GM18951 (cell line): ENCODE measurements at regions not wholly inside any gene's neighbourhood (a gene's known extent, or its start where the extent isn't known, plus 50 kb on each side); places are given as distances from the start of the nearest gene placed in this dataset.

Experiments used
- POLR2A ChIP-seq: IDR thresholded peaks from 4 replicates; pipeline ENCODE4 v1.6.1; 2011; ENCODE audit warnings: mild to moderate bottlenecking; ENCODE audit not compliant: insufficient read length, insufficient read depth; ENCODE audit errors: extremely low read depth
- in situ Hi-C: fragments of 300-500 bp; cut with MboI; formaldehyde crosslinking; loops from one replicate; pipeline ENCODE4 v1.12.0; 2022; ENCODE audit warnings: low sequenced_read_pairs, mixed read lengths, inconsistent platforms; ENCODE audit not compliant: unreplicated experiment

DNA sequence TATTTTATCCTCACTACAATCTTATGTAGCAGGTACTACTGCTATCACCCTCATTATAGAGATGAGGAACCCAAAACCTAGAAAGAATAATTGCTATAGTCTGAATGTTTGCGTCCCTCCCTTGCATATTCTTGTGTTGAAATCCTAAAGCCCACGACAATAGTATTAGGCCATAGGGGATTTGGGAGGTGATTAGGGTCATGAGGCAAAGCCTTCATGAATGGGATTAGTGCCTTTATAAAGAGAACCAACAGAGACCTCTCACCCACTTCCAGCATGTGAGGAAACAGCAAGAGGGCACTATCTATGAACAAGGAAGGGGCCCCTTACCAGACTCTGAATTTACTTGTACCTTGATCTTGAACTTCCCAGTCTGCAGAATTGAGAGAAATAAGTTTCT lies 500.3 kb upstream of the FAM98A start:
- in situ Hi-C loops, result loop anchor here (25.0 kb wide), 1 partner anchor 1313 kb away; no protein-coding TSS in a partner anchor
- TF ChIP-seq POLR2A, result no peak

DNA sequence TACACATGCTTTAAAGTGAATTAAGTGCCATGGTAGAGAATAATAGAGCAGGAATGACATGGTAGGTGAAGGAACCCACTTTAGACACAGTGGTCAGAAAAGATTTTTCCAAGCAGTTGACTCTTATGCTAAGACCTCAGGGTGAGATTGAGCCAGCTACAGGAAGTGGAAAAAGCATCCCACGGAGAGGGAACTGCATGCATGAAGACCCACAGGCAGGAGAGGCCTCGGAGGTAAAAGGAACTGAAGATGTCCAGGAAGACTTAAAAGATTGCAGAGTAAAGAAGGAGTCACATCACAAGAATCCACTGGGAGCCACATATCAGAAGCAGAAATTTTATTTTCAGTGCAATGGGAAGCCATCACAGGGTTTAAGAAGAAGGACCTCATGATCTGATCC lies 499.2 kb upstream of the FAM98A start:
- no peak for TF ChIP-seq POLR2A
- in situ Hi-C loops, result loop anchor here (25.0 kb wide), 1 partner anchor 1314 kb away; no protein-coding TSS in a partner anchor

DNA sequence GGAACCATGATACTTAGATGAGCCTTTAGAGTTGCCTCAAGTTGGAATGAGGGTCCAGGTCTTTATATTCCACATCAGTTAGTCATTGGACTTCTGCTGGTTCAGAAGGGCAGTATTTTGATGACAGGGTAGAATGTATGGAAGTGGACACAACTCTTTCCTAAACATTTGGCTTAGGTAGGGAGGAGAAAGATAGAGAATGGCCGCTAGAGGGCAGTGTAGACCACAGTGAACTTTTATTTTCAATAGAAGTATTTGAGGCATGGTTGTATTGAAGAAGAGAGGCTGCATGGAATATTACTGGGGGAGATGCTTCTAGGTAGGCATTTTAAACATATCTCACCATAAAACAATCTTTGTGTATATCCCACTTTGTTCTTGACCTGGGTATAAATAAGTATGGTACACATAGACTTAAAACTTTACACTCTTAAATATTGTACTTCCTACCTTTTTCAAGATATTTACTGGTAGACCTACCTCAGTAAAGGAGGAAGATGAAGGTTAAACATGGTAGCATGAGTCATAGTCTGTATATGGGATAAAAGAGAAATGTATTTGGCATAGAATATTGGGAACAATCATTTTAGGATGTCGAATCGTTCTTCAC lies 497.6 kb upstream of the FAM98A start:
- TF ChIP-seq POLR2A, result no peak

DNA sequence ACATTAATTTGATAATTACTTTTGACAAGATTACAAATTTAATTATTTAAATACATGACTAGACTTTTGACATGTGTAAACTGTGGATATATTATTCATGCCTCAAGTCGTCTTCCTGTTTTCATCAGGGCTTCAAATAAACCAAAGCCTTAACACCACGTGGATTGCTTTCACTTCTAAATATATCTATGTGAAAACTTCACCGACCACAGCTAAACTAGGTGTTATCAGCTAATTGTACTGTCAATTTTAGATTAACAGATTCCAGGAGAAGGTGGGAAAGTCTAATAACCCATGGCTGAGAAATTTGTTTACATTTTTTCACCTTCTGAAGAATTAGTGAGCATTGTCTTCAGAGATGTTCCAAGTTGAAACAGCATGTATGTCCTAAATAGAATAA lies 494.7 kb upstream of the FAM98A start:
- in situ Hi-C loops, result loop anchor here (25.0 kb wide), 1 partner anchor 1319 kb away; no protein-coding TSS in a partner anchor
- TF ChIP-seq POLR2A, result no peak

More for the DNA sequence above, 497.6 kb upstream of the FAM98A start:
- in situ Hi-C loops, result loop anchor here (25.0 kb wide), 1 partner anchor 1316 kb away; no protein-coding TSS in a partner anchor

DNA sequence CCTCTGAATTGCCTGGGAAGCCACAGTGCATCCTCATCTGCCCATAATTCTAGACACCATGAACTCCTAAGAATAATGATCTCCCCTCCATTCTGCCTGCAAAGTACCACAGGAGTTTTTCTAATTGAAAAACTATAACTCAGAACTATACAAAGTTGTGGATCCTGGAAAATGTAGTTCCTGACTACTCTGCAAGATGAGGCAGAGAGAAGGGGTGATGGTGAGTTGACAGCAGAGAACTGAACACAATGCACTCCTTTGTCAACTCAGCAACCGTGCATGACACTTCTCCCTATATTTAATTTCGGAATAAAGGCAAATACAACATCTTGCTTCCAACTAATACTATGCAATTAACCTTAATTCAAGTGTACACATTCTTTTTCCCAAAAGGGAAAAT lies 471.1 kb upstream of the FAM98A start:
- in situ Hi-C loops, result no loop called here

DNA sequence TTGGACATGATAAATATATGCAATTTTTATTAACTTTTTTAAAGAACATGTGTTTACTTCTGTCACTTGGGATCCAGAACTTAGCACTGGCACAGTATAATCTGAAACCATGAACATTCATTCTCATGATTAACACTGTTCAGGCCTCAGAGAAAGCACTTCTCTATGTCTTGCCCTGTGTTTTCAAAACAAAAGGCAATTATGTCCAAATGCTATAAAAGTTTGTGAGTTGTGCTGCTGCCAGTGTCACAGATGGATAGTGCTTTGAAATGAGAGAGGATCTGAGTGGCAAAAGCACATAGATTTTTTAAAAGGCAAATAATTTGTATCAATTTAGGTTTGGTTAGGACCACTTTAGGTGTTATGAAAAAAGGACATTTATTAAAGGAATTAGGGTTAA lies 470.5 kb upstream of the FAM98A start:
- TF ChIP-seq POLR2A, result no peak
- in situ Hi-C loops, result no loop called here

More for the DNA sequence above, 471.1 kb upstream of the FAM98A start:
- TF ChIP-seq POLR2A, result no peak

DNA sequence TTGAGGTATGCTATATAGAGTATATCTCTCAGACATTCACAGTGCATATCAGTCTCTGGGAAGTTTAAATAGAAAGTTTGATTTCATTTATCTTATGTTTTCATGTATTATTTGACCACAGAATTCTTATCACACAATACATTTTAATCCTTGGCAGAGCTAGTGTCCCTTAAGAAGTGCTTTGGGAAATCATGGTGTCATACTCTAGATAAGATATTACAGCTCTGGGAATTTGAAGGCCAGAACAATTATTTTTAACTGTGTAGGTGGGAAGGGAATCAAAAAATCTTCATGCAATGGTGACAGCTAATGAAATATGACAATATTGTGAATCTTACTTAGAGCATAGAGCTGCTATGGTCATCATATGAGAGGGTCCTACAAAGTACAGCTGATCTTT lies 451.3 kb upstream of the FAM98A start:
- in situ Hi-C loops, result no loop called here
- no peak for TF ChIP-seq POLR2A

DNA sequence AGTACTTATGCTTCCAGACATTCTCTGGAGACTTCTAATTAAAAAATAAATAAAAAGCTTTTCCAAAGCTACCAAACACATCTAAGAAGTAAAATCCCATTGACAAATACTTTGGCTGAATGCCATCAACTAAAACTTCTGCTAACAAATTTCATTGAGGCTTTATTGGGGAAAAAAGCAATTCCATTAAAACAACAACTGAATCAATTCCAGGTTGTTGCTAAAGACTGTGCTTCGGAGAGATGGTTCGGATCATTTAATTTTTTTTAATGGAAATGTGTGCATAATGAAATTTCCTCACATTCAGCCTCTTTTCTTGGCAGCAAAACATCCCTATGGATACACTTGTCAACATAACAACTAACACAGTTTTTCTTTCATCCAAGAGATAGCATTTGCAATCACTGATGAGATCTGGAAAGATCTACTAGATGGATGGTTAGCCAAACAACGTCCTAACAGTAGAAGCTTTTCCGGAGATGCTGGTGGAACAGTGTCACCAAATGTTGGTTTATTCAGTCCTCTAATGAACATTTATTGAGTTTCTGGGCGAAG lies 446.1 kb upstream of the FAM98A start:
- in situ Hi-C loops, result no loop called here
- no peak for TF ChIP-seq POLR2A

DNA sequence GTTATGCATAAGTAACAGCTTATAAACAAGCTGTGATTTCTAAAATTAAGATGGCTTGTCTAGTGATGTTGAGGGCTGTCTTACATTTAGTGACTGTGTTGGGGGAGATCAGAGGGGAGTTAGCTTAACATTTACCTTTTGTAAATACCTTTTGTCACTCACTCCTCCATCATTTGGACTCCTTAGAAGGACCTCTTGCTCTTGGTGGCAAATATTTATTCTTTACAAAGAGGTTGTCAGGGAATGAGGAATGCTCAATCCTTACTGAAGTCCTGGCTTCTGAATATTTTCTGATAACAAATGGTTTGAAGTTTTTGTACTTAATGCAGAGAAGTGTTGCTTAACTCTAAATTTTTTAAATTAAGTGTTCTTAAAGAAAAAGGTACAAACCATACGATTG lies 438.8 kb upstream of the FAM98A start:
- in situ Hi-C loops, result no loop called here
- TF ChIP-seq POLR2A, result no peak

DNA sequence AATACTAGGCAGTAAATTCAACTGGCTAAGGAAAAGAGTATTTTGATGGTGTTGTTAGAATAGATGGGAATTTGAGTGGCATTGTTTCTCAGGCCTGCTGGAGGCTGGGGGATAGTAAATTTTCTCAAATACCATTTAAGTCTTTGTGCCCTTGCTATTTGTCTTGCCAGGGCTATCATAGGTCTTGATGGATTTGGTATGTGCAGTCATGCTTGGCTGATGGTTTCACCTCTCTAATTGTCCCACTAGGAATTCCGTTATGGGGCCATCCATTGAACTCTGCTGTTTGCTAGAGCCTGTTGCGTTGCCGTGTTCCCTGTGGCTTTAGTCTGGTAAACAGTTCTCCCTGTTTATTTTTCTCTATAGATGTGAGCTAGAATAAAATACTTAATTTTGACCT lies 438.1 kb upstream of the FAM98A start:
- no peak for TF ChIP-seq POLR2A
- in situ Hi-C loops, result no loop called here

DNA sequence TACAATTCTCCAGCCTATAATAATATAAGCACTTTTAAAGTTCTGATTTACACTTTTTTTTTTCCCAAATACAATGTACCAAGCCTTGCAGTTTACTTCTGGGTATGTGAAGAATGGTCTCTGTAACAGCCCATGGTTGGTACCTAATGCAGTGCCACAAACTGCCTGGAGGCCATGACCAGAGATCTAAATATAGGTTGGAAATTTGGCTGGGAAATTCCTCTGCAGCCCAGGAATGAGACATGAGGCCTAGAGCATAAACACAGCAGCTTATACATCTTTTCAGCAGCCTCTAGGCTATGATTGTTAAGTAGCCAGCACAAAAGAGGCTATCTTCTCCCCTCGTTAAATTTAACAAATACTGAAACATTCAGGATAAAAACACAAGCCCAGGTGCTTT lies 432.0 kb upstream of the FAM98A start:
- in situ Hi-C loops, result no loop called here
- no peak for TF ChIP-seq POLR2A

DNA sequence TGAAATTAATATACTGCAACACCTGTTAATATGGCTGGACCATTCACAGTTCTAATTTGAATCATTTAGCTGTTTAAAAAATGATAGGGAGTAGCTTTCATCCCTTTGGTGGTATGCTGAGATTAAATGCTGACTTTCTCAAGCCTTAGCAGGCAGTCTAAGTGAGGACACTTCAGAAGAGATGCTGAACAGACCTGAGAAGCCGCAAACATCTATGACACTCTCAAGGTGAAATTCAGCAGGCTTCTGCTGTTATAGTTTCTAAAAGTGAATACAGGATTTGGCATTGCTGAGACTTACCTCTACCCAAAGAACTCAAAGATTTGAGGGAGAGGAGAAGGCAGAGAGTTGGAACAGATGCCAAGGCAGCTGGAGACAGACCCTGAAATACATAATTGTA lies 431.2 kb upstream of the FAM98A start:
- no peak for TF ChIP-seq POLR2A
- in situ Hi-C loops, result no loop called here

DNA sequence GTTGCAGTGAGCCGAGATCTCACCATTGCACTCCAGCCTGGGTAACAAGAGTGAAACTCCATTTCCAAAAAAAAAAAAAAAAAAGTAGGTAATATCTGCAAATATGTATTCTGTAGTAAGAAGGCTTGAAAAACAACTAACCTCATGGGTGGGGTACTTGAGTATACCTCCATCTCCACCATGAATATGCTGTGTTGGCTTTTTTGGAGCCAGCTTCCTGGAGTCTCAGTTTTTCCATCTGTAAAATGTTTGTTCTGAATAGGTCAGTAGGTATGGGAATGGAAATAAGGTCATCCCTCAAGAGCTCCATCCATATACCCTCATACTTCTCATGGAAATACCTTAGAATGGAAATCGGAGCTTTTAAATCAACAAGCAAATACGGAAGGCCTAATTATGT lies 430.0 kb upstream of the FAM98A start:
- TF ChIP-seq POLR2A, result no peak
- in situ Hi-C loops, result no loop called here

DNA sequence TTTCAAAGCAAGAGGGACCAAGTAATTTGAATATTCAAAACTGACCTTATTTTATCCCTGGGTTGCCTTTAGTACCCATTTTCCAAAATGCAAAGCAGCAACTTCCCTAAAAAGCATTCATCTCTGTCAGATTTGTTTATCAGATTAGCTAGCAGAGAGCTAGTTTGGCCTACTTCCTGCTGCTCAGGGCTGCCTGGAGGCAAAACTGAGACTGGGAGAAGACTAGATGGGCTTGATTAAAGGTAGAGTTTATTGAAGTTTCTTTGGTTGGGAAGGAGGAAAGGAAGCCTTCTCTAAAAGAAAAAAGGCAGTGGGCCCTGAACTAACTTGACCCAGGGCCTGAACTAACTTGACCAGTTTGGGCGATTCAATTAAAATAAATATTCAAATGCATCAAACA lies 426.1 kb upstream of the FAM98A start:
- no peak for TF ChIP-seq POLR2A
- in situ Hi-C loops, result no loop called here
